ENCODE measurements at regions not wholly inside any gene's neighbourhood (a gene's known extent, or its start where the extent isn't known, plus 50 kb on each side); places are given as distances from the start of the nearest gene placed in this dataset.

DNA sequence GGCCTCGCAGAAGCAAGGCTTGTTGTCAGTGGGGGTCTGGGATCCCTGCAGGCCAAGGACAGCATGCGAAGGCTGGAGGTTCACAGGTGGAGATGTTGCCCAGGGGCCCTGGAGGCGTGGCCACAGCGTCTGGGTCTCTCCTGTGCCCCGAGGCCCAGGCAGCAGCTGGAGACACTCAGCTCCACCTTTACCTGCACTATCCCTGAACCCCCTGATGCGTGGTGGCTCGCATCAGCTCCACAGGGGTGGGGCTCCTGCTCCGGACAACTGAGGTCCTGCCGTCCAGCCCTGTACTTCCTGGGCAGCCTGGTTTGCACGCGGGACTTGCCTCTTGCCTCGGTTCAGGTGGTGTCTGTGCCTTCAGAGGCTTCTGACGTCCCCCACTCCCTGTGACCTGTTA is 54.6 kb upstream of the ZNF32 start:
- no peak for ATAC-seq
- no peak for TF ChIP-seq ARNTL (CRISPR knock-in tag; IDR thresholded peaks at IDR 0.05; ENCODE audit: borderline replicate concordance, low read depth)

GRCh38 chr10:43702936-43703281 is 54.2 kb upstream of the ZNF32 start:
- no peak for ATAC-seq
- TF ChIP-seq, protein P1, sequence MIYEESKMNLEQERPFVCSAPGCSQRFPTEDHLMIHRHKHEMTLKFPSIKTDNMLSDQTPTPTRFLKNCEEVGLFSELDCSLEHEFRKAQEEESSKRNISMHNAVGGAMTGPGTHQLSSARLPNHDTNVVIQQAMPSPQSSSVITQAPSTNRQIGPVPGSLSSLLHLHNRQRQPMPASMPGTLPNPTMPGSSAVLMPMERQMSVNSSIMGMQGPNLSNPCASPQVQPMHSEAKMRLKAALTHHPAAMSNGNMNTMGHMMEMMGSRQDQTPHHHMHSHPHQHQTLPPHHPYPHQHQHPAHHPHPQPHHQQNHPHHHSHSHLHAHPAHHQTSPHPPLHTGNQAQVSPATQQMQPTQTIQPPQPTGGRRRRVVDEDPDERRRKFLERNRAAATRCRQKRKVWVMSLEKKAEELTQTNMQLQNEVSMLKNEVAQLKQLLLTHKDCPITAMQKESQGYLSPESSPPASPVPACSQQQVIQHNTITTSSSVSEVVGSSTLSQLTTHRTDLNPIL (CRISPR knock-in tag; IDR thresholded peaks at IDR 0.05; ENCODE audit: low read depth), result no peak
- no peak for TF ChIP-seq ZNF8 (CRISPR knock-in tag; IDR thresholded peaks at IDR 0.05)
- no peak for TF ChIP-seq OSR1 (CRISPR knock-in tag; IDR thresholded peaks at IDR 0.05)
- TF ChIP-seq ZFP30 (CRISPR knock-in tag; IDR thresholded peaks at IDR 0.05), result no peak
- no peak for TF ChIP-seq ZC3H10 (CRISPR knock-in tag; IDR thresholded peaks at IDR 0.05)
- TF ChIP-seq CSDC2 (CRISPR knock-in tag; IDR thresholded peaks at IDR 0.05), result no peak
- no peak for TF ChIP-seq GLIS3 (CRISPR knock-in tag; IDR thresholded peaks at IDR 0.05)
- no peak for TF ChIP-seq TCF4 (CRISPR knock-in tag; IDR thresholded peaks at IDR 0.05; ENCODE audit: borderline replicate concordance)
- TF ChIP-seq, protein P2, sequence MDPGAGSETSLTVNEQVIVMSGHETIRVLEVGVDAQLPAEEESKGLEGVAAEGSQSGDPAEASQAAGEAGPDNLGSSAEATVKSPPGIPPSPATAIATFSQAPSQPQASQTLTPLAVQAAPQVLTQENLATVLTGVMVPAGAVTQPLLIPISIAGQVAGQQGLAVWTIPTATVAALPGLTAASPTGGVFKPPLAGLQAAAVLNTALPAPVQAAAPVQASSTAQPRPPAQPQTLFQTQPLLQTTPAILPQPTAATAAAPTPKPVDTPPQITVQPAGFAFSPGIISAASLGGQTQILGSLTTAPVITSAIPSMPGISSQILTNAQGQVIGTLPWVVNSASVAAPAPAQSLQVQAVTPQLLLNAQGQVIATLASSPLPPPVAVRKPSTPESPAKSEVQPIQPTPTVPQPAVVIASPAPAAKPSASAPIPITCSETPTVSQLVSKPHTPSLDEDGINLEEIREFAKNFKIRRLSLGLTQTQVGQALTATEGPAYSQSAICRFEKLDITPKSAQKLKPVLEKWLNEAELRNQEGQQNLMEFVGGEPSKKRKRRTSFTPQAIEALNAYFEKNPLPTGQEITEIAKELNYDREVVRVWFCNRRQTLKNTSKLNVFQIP (CRISPR knock-in tag; IDR thresholded peaks at IDR 0.05; ENCODE audit: borderline replicate concordance, low read depth), result no peak
- no peak for TF ChIP-seq ZNF565 (CRISPR knock-in tag; conservative IDR thresholded peaks at IDR 0.05; ENCODE audit: low read depth)
- no peak for TF ChIP-seq SNAI2 (CRISPR knock-in tag; IDR thresholded peaks at IDR 0.05)
- TF ChIP-seq, protein P3, sequence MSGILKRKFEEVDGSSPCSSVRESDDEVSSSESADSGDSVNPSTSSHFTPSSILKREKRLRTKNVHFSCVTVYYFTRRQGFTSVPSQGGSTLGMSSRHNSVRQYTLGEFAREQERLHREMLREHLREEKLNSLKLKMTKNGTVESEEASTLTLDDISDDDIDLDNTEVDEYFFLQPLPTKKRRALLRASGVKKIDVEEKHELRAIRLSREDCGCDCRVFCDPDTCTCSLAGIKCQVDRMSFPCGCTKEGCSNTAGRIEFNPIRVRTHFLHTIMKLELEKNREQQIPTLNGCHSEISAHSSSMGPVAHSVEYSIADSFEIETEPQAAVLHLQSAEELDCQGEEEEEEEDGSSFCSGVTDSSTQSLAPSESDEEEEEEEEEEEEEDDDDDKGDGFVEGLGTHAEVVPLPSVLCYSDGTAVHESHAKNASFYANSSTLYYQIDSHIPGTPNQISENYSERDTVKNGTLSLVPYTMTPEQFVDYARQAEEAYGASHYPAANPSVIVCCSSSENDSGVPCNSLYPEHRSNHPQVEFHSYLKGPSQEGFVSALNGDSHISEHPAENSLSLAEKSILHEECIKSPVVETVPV (CRISPR knock-in tag; IDR thresholded peaks at IDR 0.05), result no peak
- TF ChIP-seq, protein P4, sequence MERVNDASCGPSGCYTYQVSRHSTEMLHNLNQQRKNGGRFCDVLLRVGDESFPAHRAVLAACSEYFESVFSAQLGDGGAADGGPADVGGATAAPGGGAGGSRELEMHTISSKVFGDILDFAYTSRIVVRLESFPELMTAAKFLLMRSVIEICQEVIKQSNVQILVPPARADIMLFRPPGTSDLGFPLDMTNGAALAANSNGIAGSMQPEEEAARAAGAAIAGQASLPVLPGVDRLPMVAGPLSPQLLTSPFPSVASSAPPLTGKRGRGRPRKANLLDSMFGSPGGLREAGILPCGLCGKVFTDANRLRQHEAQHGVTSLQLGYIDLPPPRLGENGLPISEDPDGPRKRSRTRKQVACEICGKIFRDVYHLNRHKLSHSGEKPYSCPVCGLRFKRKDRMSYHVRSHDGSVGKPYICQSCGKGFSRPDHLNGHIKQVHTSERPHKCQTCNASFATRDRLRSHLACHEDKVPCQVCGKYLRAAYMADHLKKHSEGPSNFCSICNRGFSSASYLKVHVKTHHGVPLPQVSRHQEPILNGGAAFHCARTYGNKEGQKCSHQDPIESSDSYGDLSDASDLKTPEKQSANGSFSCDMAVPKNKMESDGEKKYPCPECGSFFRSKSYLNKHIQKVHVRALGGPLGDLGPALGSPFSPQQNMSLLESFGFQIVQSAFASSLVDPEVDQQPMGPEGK (CRISPR knock-in tag; IDR thresholded peaks at IDR 0.05; ENCODE audit: borderline replicate concordance), result no peak

DNA sequence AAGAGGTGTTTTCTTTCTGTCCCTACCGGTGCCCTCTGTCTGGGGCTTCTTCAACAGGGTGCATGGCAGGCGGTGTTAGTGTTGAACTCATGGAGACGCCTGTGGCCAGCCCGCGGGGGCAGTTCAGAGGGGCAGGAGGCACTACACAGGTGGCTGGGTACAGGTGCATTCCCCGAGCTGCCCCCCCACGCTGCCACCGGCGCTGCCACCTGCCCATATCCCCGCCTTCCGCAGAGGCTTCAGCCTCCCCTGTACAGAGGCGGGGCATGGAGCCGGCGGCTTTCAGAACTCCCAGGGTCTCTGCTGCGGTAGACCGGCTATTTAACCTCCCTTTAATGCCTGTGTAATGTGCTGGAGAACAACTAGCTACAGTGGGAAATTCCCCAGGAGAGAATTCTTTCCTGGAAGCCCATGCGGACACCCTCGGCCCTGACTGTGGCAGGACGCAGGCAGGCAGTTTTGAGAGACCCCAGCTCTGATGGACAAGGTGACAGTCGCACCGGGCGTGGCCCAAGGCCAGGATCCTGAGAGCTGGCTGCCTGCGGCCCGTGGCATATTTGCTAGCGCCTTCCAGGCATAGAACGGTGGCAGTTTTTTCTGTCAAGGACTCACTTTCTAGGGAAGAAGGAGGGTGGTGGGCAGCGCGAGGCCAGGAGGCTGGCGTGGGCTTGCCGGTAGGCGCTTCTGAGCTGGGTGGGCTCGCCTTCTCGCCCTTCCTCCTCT is 53.7 kb upstream of the ZNF32 start:
- TF ChIP-seq ZFP3 (CRISPR knock-in tag; IDR thresholded peaks at IDR 0.05) (no peak), RARB (CRISPR knock-in tag; IDR thresholded peaks at IDR 0.05) (no peak), ZNF565 (CRISPR knock-in tag; conservative IDR thresholded peaks at IDR 0.05; ENCODE audit: low read depth) (no peak), GLIS3 (CRISPR knock-in tag; IDR thresholded peaks at IDR 0.05) (no peak), CSDC2 (CRISPR knock-in tag; IDR thresholded peaks at IDR 0.05) (no peak), ZC3H10 (CRISPR knock-in tag; IDR thresholded peaks at IDR 0.05) (no peak), ISL1 (CRISPR knock-in tag; IDR thresholded peaks at IDR 0.05) (no peak), ZNF8 (CRISPR knock-in tag; IDR thresholded peaks at IDR 0.05) (no peak), SNAI2 (CRISPR knock-in tag; IDR thresholded peaks at IDR 0.05) (no peak), ARNTL (CRISPR knock-in tag; IDR thresholded peaks at IDR 0.05; ENCODE audit: borderline replicate concordance, low read depth) (no peak)
- TF ChIP-seq, protein P4 (CRISPR knock-in tag; IDR thresholded peaks at IDR 0.05; ENCODE audit: borderline replicate concordance), result no peak
- TF ChIP-seq, protein P3 (CRISPR knock-in tag; IDR thresholded peaks at IDR 0.05), result no peak
- TF ChIP-seq, protein P2 (CRISPR knock-in tag; IDR thresholded peaks at IDR 0.05; ENCODE audit: borderline replicate concordance, low read depth), result no peak
- TF ChIP-seq, protein P5, sequence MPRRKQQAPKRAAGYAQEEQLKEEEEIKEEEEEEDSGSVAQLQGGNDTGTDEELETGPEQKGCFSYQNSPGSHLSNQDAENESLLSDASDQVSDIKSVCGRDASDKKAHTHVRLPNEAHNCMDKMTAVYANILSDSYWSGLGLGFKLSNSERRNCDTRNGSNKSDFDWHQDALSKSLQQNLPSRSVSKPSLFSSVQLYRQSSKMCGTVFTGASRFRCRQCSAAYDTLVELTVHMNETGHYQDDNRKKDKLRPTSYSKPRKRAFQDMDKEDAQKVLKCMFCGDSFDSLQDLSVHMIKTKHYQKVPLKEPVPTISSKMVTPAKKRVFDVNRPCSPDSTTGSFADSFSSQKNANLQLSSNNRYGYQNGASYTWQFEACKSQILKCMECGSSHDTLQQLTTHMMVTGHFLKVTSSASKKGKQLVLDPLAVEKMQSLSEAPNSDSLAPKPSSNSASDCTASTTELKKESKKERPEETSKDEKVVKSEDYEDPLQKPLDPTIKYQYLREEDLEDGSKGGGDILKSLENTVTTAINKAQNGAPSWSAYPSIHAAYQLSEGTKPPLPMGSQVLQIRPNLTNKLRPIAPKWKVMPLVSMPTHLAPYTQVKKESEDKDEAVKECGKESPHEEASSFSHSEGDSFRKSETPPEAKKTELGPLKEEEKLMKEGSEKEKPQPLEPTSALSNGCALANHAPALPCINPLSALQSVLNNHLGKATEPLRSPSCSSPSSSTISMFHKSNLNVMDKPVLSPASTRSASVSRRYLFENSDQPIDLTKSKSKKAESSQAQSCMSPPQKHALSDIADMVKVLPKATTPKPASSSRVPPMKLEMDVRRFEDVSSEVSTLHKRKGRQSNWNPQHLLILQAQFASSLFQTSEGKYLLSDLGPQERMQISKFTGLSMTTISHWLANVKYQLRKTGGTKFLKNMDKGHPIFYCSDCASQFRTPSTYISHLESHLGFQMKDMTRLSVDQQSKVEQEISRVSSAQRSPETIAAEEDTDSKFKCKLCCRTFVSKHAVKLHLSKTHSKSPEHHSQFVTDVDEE (CRISPR knock-in tag; IDR thresholded peaks at IDR 0.05), result no peak
- ATAC-seq, result no peak

Measured in SK-N-SH treated with all-trans-retinoic acid at 6 μM for 48 hours (cell line).